HCT116 (cell line): ENCODE measurements at regions not wholly inside any gene's neighbourhood (a gene's known extent, or its start where the extent isn't known, plus 50 kb on each side); places are given as distances from the start of the nearest gene placed in this dataset.

Source experiments
- ATAC-seq: fragments of 200-7000 bp; cut with Tn5 transposase; 2 replicates; pipeline ENCODE4 v1.9.1; 2020; ENCODE audit warnings: mild to moderate bottlenecking, moderate library complexity
- BruUV-seq: library from RNA; stranded (reverse); fragments of 400-500 nt; replicated peaks from 2 replicates; lab custom pipeline; 2021; lab: Mats Ljungman, UMichigan
- CTCF ChIA-PET: fragments of 300-600 bp; sonication (Branson Sonifier 250); formaldehyde crosslinking; loops from one replicate; lab custom pipeline; 2021; ENCODE audit warnings: antibody characterized with exemption; lab: Charles Lee
- POLR2A ChIA-PET: fragments of 300-600, 350-600 bp; sonication (Branson Sonifier 250); formaldehyde crosslinking; loops from one replicate; lab custom pipeline; 2021; ENCODE audit warnings: antibody characterized with exemption; lab: Charles Lee
- RAD21 ChIA-PET, 2 experiments: fragments of 300-600 bp; sonication (Branson Sonifier 250); formaldehyde crosslinking; loops; one replicate each; lab custom pipeline; 2023; ENCODE audit warnings: low total read pairs in 2 of 2; ENCODE audit not compliant: uncharacterized antibody in 2 of 2, unreplicated experiment in 2 of 2, low non-redundant PET in 1 of 2; lab: Charles Lee
- DNase-seq: peaks from one replicate; pipeline ENCODE4 v3.0.0-alpha.2; 2010; ENCODE audit warnings: low read depth, low spot score
- H2AFZ ChIP-seq: fragments of 200-600 bp; shearing (Covaris generic), sonication (generic); 2 replicates; pipeline ENCODE4 v1.6.1; 2017; ENCODE audit warnings: low read depth, mixed run types, mixed read lengths, antibody characterized with exemption, low read length; ENCODE audit not compliant: poor library complexity, severe bottlenecking
- H3K27ac ChIP-seq: 2 replicates; pipeline ENCODE4 v1.5.1; 2012; ENCODE audit warnings: low read depth, low read length
- H3K27me3 ChIP-seq: fragments of 200-600 bp; sonication (generic); 2 replicates; pipeline ENCODE4 v1.6.1; 2016; ENCODE audit warnings: mixed run types, low read length, mixed read lengths; ENCODE audit not compliant: insufficient read depth
- H3K36me3 ChIP-seq, 2 experiments: fragments of 200-500 bp in 1 of 2; fragments of 200-600 bp in 1 of 2; sonication (Bioruptor generic) in 1 of 2; sonication (generic) in 1 of 2; 2 replicates each; pipeline versions ENCODE4 v1.5.1 to v1.6.1; 2014 to 2016; ENCODE audit warnings: low read length in 2 of 2, inconsistent platforms in 1 of 2, mixed read lengths in 1 of 2, mixed run types in 1 of 2; ENCODE audit not compliant: insufficient read depth in 2 of 2, control insufficient read depth in 1 of 2
- H3K4me1 ChIP-seq, 2 experiments: fragments of 200-600 bp in 1 of 2; sonication (generic) in 1 of 2; 2 replicates each; pipeline versions ENCODE4 v1.5.1 to v1.6.1; 2012 to 2017; ENCODE audit warnings: low read length in 2 of 2, inconsistent platforms in 1 of 2, mild to moderate bottlenecking in 1 of 2, mixed read lengths in 1 of 2, mixed run types in 1 of 2, moderate library complexity in 1 of 2; ENCODE audit not compliant: insufficient read depth in 2 of 2, control insufficient read depth in 1 of 2
- H3K4me2 ChIP-seq: fragments of 200-600 bp; sonication (generic); 2 replicates; pipeline ENCODE4 v1.6.1; 2017; ENCODE audit warnings: mixed run types, low read length, mixed read lengths
- H3K4me3 ChIP-seq, 2 experiments: fragments of 200-600 bp in 1 of 2; sonication (generic) in 1 of 2; replicated peaks in 1 of 2; 2 replicates each; pipeline ENCODE4 v1.5.1; 2011 to 2016; ENCODE audit warnings: low read length in 2 of 2, control low read depth in 1 of 2, low read depth in 1 of 2, mild to moderate bottlenecking in 1 of 2, mixed read lengths in 1 of 2, mixed run types in 1 of 2
- H3K79me2 ChIP-seq: fragments of 200-600 bp; sonication (generic); 2 replicates; pipeline ENCODE4 v1.6.1; 2017; ENCODE audit warnings: mild to moderate bottlenecking, mixed run types, low read length, moderate library complexity, mixed read lengths; ENCODE audit not compliant: insufficient read depth
- H3K9ac ChIP-seq: fragments of 200-600 bp; sonication (generic); 2 replicates; pipeline ENCODE4 v1.6.1; 2016; ENCODE audit warnings: low read length, mixed read lengths
- H3K9me2 ChIP-seq: fragments of 200-600 bp; sonication (generic), shearing (Covaris generic); 2 replicates; pipeline ENCODE4 v1.6.1; 2017; ENCODE audit warnings: mixed run types, mild to moderate bottlenecking, moderate library complexity; ENCODE audit not compliant: insufficient read depth
- H3K9me3 ChIP-seq, 2 experiments: fragments of 200-500 bp in 1 of 2; fragments of 200-600 bp in 1 of 2; sonication (Bioruptor generic) in 1 of 2; sonication (generic) in 1 of 2; 2 replicates each; pipeline ENCODE4 v1.6.1; 2014 to 2017; ENCODE audit warnings: low read length in 2 of 2, mixed read lengths in 2 of 2, inconsistent platforms in 1 of 2, low read depth in 1 of 2, mild to moderate bottlenecking in 1 of 2, mixed run types in 1 of 2, moderate library complexity in 1 of 2; ENCODE audit not compliant: control insufficient read depth in 1 of 2, insufficient read depth in 1 of 2
- H4K20me1 ChIP-seq: fragments of 200-600 bp; sonication (generic), shearing (Covaris generic); 2 replicates; pipeline ENCODE4 v1.6.1; 2017; ENCODE audit warnings: mixed run types, mild to moderate bottlenecking, moderate library complexity; ENCODE audit not compliant: insufficient read depth
- CBX3 ChIP-seq: IDR thresholded peaks from 2 replicates; pipeline ENCODE4 v1.6.1; 2012; ENCODE audit warnings: low read depth
- ELF1 ChIP-seq: IDR thresholded peaks from 2 replicates; pipeline ENCODE4 v1.6.1; 2012; ENCODE audit warnings: low read depth, borderline replicate concordance
- MAX ChIP-seq: IDR thresholded peaks from 2 replicates; pipeline ENCODE4 v1.6.1; 2012
- REST ChIP-seq: IDR thresholded peaks from 2 replicates; pipeline ENCODE4 v1.6.1; 2012; ENCODE audit warnings: low read depth
- SIN3A ChIP-seq: IDR thresholded peaks from 2 replicates; pipeline ENCODE4 v1.6.1; 2012; ENCODE audit warnings: low read depth
- SRF ChIP-seq: IDR thresholded peaks from 2 replicates; pipeline ENCODE4 v1.6.1; 2012; ENCODE audit warnings: low read depth
- TCF7L2 ChIP-seq: IDR thresholded peaks from 2 replicates; pipeline ENCODE4 v1.7.0; 2011; ENCODE audit warnings: borderline replicate concordance, inconsistent platforms; ENCODE audit not compliant: insufficient read depth, insufficient read length; ENCODE audit errors: extremely low read depth
- ZFX ChIP-seq: fragments of 450-650 bp; IDR thresholded peaks from 2 replicates; pipeline ENCODE4 v1.6.1; 2017
- intact Hi-C: fragments of 100-400 bp; cut with micrococcal nuclease; formaldehyde crosslinking; loops from 2 replicates; pipeline ENCODE4 v1.10.0; 2022

- no peak for TF ChIP-seq ZFX
These were observed 177.5 kb upstream of the S1PR3 start (continued) for GRCh38 chr9:88813638-88814209.

- intact Hi-C loops, result no loop called here
- CTCF ChIA-PET, result no interaction called here
- no TSS peak for BruUV-seq
These were observed 176.7 kb upstream of the S1PR3 start for GRCh38 chr9:88814577-88814976.

More at GRCh38 chr9:88814577-88814976, 176.7 kb upstream of the S1PR3 start:
- DNase-seq (no peak), ATAC-seq (no peak)
- no peak overlapping the region for H3K9ac ChIP-seq
- H3K79me2 ChIP-seq, result no peaks in the 10 kb centered on the region
- no peaks in the 10 kb centered on the region for H3K4me1 ChIP-seq
- H3K9me2 ChIP-seq, result no peaks in the 10 kb centered on the region
- H2AFZ ChIP-seq, result no peak overlapping the region
- no peaks in the 10 kb centered on the region for H3K9me3 ChIP-seq
- H3K27me3 ChIP-seq, result no peaks in the 10 kb centered on the region
- no peak overlapping the region for H3K4me2 ChIP-seq
- TF ChIP-seq REST, result no peak
- TF ChIP-seq TCF7L2, result no peak
- no peak for TF ChIP-seq SRF
- TF ChIP-seq ELF1, result no peak
- TF ChIP-seq SIN3A, result no peak
- no peak for TF ChIP-seq CBX3
- no peak for TF ChIP-seq MAX
- H3K27ac ChIP-seq, result no peak overlapping the region
- no peaks in the 10 kb centered on the region for H4K20me1 ChIP-seq
- no peaks in the 10 kb centered on the region for H3K36me3 ChIP-seq
- RAD21 ChIA-PET, result no interaction called here
- H3K4me3 ChIP-seq, result no peak overlapping the region
- POLR2A ChIA-PET, result no interaction called here
